Posterior cingulate gyrus (tissue), 11 donors: ENCODE measurements at regions not wholly inside any gene's neighbourhood (a gene's known extent, or its start where the extent isn't known, plus 50 kb on each side); places are given as distances from the start of the nearest gene placed in this dataset.
"Not testable (repeated sequence)": the region's sequence is repeated elsewhere in the genome, so short reads cannot be mapped to it uniquely, and the experiment has no call there.

Experiments used
- DNase-seq, 10 donors: peaks; one replicate each; pipeline versions ENCODE4 v3.0.0 to v3.0.0-alpha.2; 2020 to 2021; ENCODE audit warnings: mixed read lengths in 3 of 10
- intact Hi-C: fragments of 100-400 bp; cut with DNase I; formaldehyde crosslinking; loops from one replicate; pipeline ENCODE4 v1.15.1; 2023

GRCh38 chr1:192418552-192419285, 101.9 kb downstream of the RGS21 start:
- intact Hi-C loops, result no loop called here
- DNase-seq, result no peak

- DNase-seq, result peak in 1 of 10 donors; percentile 51
- intact Hi-C loops, result no loop called here
These were observed 113.9 kb downstream of the RGS21 start for GRCh38 chr1:192430644-192431043.

GRCh38 chr1:192435704-192436103, 118.9 kb downstream of the RGS21 start:
- intact Hi-C loops, result no loop called here

GRCh38 chr1:192436441-192437078, 119.8 kb downstream of the RGS21 start:
- intact Hi-C loops, result no loop called here

More at GRCh38 chr1:192435704-192436103, 118.9 kb downstream of the RGS21 start:
- DNase-seq, result no peak

GRCh38 chr1:192438737-192439136, 121.9 kb downstream of the RGS21 start:
- intact Hi-C loops, result no loop called here
- no peak for DNase-seq

More at GRCh38 chr1:192436441-192437078, 119.8 kb downstream of the RGS21 start:
- no peak for DNase-seq

- intact Hi-C loops, result no loop called here
- no peak for DNase-seq
These were observed 122.7 kb downstream of the RGS21 start for GRCh38 chr1:192439373-192440025.

GRCh38 chr1:192441492-192441891, 124.7 kb downstream of the RGS21 start:
- no peak for DNase-seq
- intact Hi-C loops, result no loop called here

- DNase-seq, result no peak
- intact Hi-C loops, result no loop called here
These were observed 125.9 kb downstream of the RGS21 start for GRCh38 chr1:192442736-192443135.

- intact Hi-C loops, result no loop called here
- no peak for DNase-seq
These were observed 126.8 kb downstream of the RGS21 start for GRCh38 chr1:192443616-192444015.

GRCh38 chr1:192445241-192445640, 128.4 kb downstream of the RGS21 start:
- intact Hi-C loops, result no loop called here
- no peak for DNase-seq

GRCh38 chr1:192445839-192446489, 129.2 kb downstream of the RGS21 start:
- intact Hi-C loops, result no loop called here
- peak in 5 of 10 donors; percentile 11 to 52 (median 46) for DNase-seq

- DNase-seq, result no peak
- intact Hi-C loops, result no loop called here
These were observed 127.5 kb upstream of the RGS1 start for GRCh38 chr1:192448026-192448578.

- intact Hi-C loops, result no loop called here
These were observed 122.1 kb upstream of the RGS1 start for GRCh38 chr1:192453360-192453992.

GRCh38 chr1:192459467-192459866, 116.1 kb upstream of the RGS1 start:
- no peak for DNase-seq
- intact Hi-C loops, result no loop called here

More at GRCh38 chr1:192453360-192453992, 122.1 kb upstream of the RGS1 start:
- no peak for DNase-seq

- no peak for DNase-seq
- intact Hi-C loops, result no loop called here
These were observed 113.9 kb upstream of the RGS1 start for GRCh38 chr1:192461684-192462083.

- intact Hi-C loops, result no loop called here
- peak in 1 of 10 donors; percentile 26 for DNase-seq
These were observed 113.0 kb upstream of the RGS1 start for GRCh38 chr1:192462616-192463015.

- DNase-seq, result no peak
- intact Hi-C loops, result no loop called here
These were observed 111.9 kb upstream of the RGS1 start for GRCh38 chr1:192463661-192464060.

GRCh38 chr1:192465221-192465620, 110.4 kb upstream of the RGS1 start:
- intact Hi-C loops, DNase-seq: not testable (repeated sequence)

GRCh38 chr1:192474080-192474683, 101.4 kb upstream of the RGS1 start:
- intact Hi-C loops, result loop anchor here (2.0 to 5.0 kb wide), 2 partner anchors 545 to 648 kb away; partner anchors contain the start of gene CDC73
- no peak for DNase-seq

GRCh38 chr1:192475329-192475728, 100.2 kb upstream of the RGS1 start:
- no peak for DNase-seq

More at GRCh38 chr1:192475329-192475728, 100.2 kb upstream of the RGS1 start:
- intact Hi-C loops, result loop anchor here (2.0 to 5.0 kb wide), 2 partner anchors 332 to 543 kb away; partner anchors contain the start of gene RGS2
